B cell (primary cell): ENCODE measurements at regions not wholly inside any gene's neighbourhood (a gene's known extent, or its start where the extent isn't known, plus 50 kb on each side); places are given as distances from the start of the nearest gene placed in this dataset.

ENCODE experiments used
- ATAC-seq: fragments of 200-7000 bp; cut with Tn5 transposase; one replicate; pipeline ENCODE4 v1.10.0; 2021; ENCODE audit warnings: low read depth, mild to moderate bottlenecking, moderate number of reproducible peaks, moderate library complexity
- CTCF ChIA-PET: fragments of 350-600 bp; sonication (Branson Sonifier 250); formaldehyde crosslinking; loops from one replicate; lab custom pipeline; 2021; ENCODE audit warnings: antibody characterized with exemption, inconsistent platforms; lab: Charles Lee
- POLR2A ChIA-PET: fragments of 350-600 bp; sonication (Branson Sonifier 250); formaldehyde crosslinking; loops from one replicate; lab custom pipeline; 2021; ENCODE audit warnings: antibody characterized with exemption; lab: Charles Lee
- DNase-seq: peaks from one replicate; pipeline ENCODE4 v3.0.0; 2013
- H2AFZ ChIP-seq: 2 replicates; pipeline ENCODE4 v1.6.1; 2012; ENCODE audit warnings: mild to moderate bottlenecking, low read depth, low read length; ENCODE audit not compliant: insufficient read depth, poor library complexity, severe bottlenecking
- H3K27ac ChIP-seq, 2 donors: 1 replicate in 1 of 2; 2 replicates in 1 of 2; pipeline ENCODE4 v1.5.1; 2012 to 2013; ENCODE audit warnings: low read length in 2 of 2, mild to moderate bottlenecking in 2 of 2, moderate library complexity in 1 of 2
- H3K27me3 ChIP-seq, 4 experiments: fragments of 200-600 bp in 1 of 4; sonication (generic) in 1 of 4; replicated peaks in 1 of 4; 1 replicate in 2 of 4; 2 replicates in 2 of 4; pipeline versions ENCODE4 v1.6.1 to v1.7.0; 2013 to 2016; ENCODE audit warnings: low read length in 3 of 4, mild to moderate bottlenecking in 2 of 4, mixed read lengths in 1 of 4, moderate library complexity in 1 of 4; ENCODE audit not compliant: insufficient read depth in 4 of 4, control insufficient read depth in 3 of 4; ENCODE audit errors: control extremely low read depth in 1 of 4
- H3K36me3 ChIP-seq, 2 experiments: replicated peaks in 1 of 2; 1 replicate in 1 of 2; 2 replicates in 1 of 2; pipeline versions ENCODE4 v1.6.1 to v1.7.1; 2013; ENCODE audit warnings: low read length in 1 of 2; ENCODE audit not compliant: insufficient read depth in 2 of 2, control insufficient read depth in 1 of 2; ENCODE audit errors: control extremely low read depth in 1 of 2, extremely low read depth in 1 of 2
- H3K4me1 ChIP-seq, 2 donors: fragments of 200-600 bp in 1 of 2; sonication (generic) in 1 of 2; 1 replicate in 1 of 2; 2 replicates in 1 of 2; pipeline versions ENCODE4 v1.5.1 to v1.6.1; 2013 to 2017; ENCODE audit warnings: low read length in 2 of 2; ENCODE audit not compliant: control insufficient read depth in 2 of 2, insufficient read depth in 2 of 2
- H3K4me2 ChIP-seq: replicated peaks from 2 replicates; pipeline ENCODE3; 2012; ENCODE audit warnings: mild to moderate bottlenecking, low read depth, low read length; ENCODE audit not compliant: poor library complexity, severe bottlenecking
- H3K4me3 ChIP-seq, 5 experiments: fragments of 200-600 bp in 1 of 5; sonication (generic) in 1 of 5; 1 replicate in 3 of 5; 2 replicates in 2 of 5; pipeline versions ENCODE4 v1.5.1 to v1.7.0; 2011 to 2016; ENCODE audit warnings: low read length in 4 of 5, mild to moderate bottlenecking in 4 of 5, low read depth in 2 of 5, control low read depth in 1 of 5, moderate library complexity in 1 of 5; ENCODE audit not compliant: insufficient read depth in 1 of 5; ENCODE audit errors: control extremely low read depth in 1 of 5, extremely low read depth in 1 of 5
- H3K79me2 ChIP-seq: fragments of 200-600 bp; sonication (generic); one replicate; pipeline ENCODE4 v1.6.0; 2016; ENCODE audit warnings: low read length; ENCODE audit not compliant: control insufficient read depth, insufficient read depth
- H3K9ac ChIP-seq: fragments of 200-600 bp; sonication (generic); 2 replicates; pipeline ENCODE4 v1.6.1; 2017; ENCODE audit warnings: mild to moderate bottlenecking, low read length, moderate library complexity
- H3K9me3 ChIP-seq, 3 donors: one replicate each; pipeline versions ENCODE4 v1.6.1 to v1.7.1; 2013; ENCODE audit warnings: low read length in 2 of 3; ENCODE audit not compliant: control insufficient read depth in 2 of 3, insufficient read depth in 1 of 3; ENCODE audit errors: control extremely low read depth in 1 of 3
- H4K20me1 ChIP-seq: 2 replicates; pipeline ENCODE4 v1.6.0; 2012; ENCODE audit warnings: mild to moderate bottlenecking, low read length; ENCODE audit not compliant: insufficient read depth, control insufficient read depth, poor library complexity, severe bottlenecking
- H3K27ac Mint-ChIP-seq: one replicate; pipeline ENCODE4 v1.8.0; 2021; ENCODE audit warnings: mixed read lengths
- H3K27me3 Mint-ChIP-seq: one replicate; pipeline ENCODE4 v1.8.0; 2021; ENCODE audit warnings: mixed read lengths
- H3K4me1 Mint-ChIP-seq: one replicate; pipeline ENCODE4 v1.8.0; 2021; ENCODE audit warnings: mixed read lengths
- H3K4me3 Mint-ChIP-seq: one replicate; pipeline ENCODE4 v1.8.0; 2021; ENCODE audit warnings: mixed read lengths
- H3K9me3 Mint-ChIP-seq: one replicate; pipeline ENCODE4 v1.8.0; 2022; ENCODE audit warnings: mixed read lengths; ENCODE audit not compliant: insufficient read depth
- CTCF ChIP-seq: fragments of 200-600 bp; IDR thresholded peaks from one replicate; pipeline ENCODE4 v1.8.0; 2022; ENCODE audit warnings: antibody characterized with exemption, mild to moderate bottlenecking
- EZH2 ChIP-seq: IDR thresholded peaks from 2 replicates; pipeline ENCODE4 v1.6.1; 2012; ENCODE audit warnings: borderline replicate concordance, low read depth, mild to moderate bottlenecking, moderate library complexity, low read length; ENCODE audit not compliant: insufficient read depth, poor library complexity, severe bottlenecking
- WGBS: methylation state at CpG from one replicate; pipeline ENCODE4 v1.1.5; 2013; ENCODE audit warnings: missing lambda C conversion rate; ENCODE audit not compliant: insufficient coverage; 5-methylcytosine and 5-hydroxymethylcytosine counted together
- intact Hi-C: fragments of 100-400 bp; cut with micrococcal nuclease; formaldehyde crosslinking; loops from one replicate; pipeline ENCODE4 v1.10.0; 2022

GRCh38 chr3:110790631-110791030, 281.0 kb upstream of the NECTIN3 start:
- DNase-seq, result no peak
- TF ChIP-seq EZH2 (no peak), CTCF (no peak)
- H3K9me3 ChIP-seq, result no peaks in the 10 kb centered on the region
- H3K4me3 ChIP-seq, result no peak overlapping the region
- no peak overlapping the region for H3K9ac ChIP-seq
- H3K4me2 ChIP-seq, result no peak overlapping the region
- intact Hi-C loops, result no loop called here
- H3K27me3 ChIP-seq, result no peaks in the 10 kb centered on the region
- no peaks in the 10 kb centered on the region for H3K36me3 ChIP-seq
- H3K79me2 ChIP-seq, result no peaks in the 10 kb centered on the region
- no peak overlapping the region for H3K4me3 Mint-ChIP-seq
- no peak overlapping the region for H3K27ac Mint-ChIP-seq
- ATAC-seq, result no peak
- no peaks in the 10 kb centered on the region for H3K4me1 Mint-ChIP-seq
- no peaks in the 10 kb centered on the region for H3K4me1 ChIP-seq
- WGBS, result 90% methylated on average over 1 of the region's 2 CpGs
- no peak overlapping the region for H2AFZ ChIP-seq
- no peaks in the 10 kb centered on the region for H4K20me1 ChIP-seq
- ChIA-PET CTCF (no interaction called here), POLR2A (no interaction called here)
- H3K27ac ChIP-seq, result no peak overlapping the region
- peaks cover 3% of the 10 kb centered on the region for H3K27me3 Mint-ChIP-seq
- H3K9me3 Mint-ChIP-seq, result no peaks in the 10 kb centered on the region

- Mint-ChIP-seq H3K9me3 (no peaks in the 10 kb centered on the region), H3K27ac (no peak overlapping the region), H3K4me1 (no peaks in the 10 kb centered on the region), H3K27me3 (peaks cover 3% of the 10 kb centered on the region), H3K4me3 (no peak overlapping the region)
- H3K9ac ChIP-seq, result no peak overlapping the region
- WGBS, result no CpG with 5 or more reads among the region's 2 CpGs
- H3K27ac ChIP-seq, result no peak overlapping the region
- TF ChIP-seq EZH2 (no peak), CTCF (no peak)
- no peak overlapping the region for H3K4me3 ChIP-seq
- intact Hi-C loops, result no loop called here
- H3K4me1 ChIP-seq, result no peaks in the 10 kb centered on the region
- no peak overlapping the region for H3K4me2 ChIP-seq
- no peak overlapping the region for H2AFZ ChIP-seq
- ATAC-seq (no peak), DNase-seq (no peak)
- H3K79me2 ChIP-seq, result no peaks in the 10 kb centered on the region
- CTCF ChIA-PET, result no interaction called here
- H4K20me1 ChIP-seq, result no peaks in the 10 kb centered on the region
- POLR2A ChIA-PET, result no interaction called here
- H3K36me3 ChIP-seq, result no peaks in the 10 kb centered on the region
- no peaks in the 10 kb centered on the region for H3K27me3 ChIP-seq
- no peaks in the 10 kb centered on the region for H3K9me3 ChIP-seq
Observed at GRCh38 chr3:110791995-110792686, 279.5 kb upstream of the NECTIN3 start.
